Body of pancreas (tissue), 4 donors: ENCODE measurements at regions not wholly inside any gene's neighbourhood (a gene's known extent, or its start where the extent isn't known, plus 50 kb on each side); places are given as distances from the start of the nearest gene placed in this dataset.

ENCODE experiments used
- POLR2A ChIP-seq, 3 donors: fragments of 450-650 bp; IDR thresholded peaks; one replicate each; pipeline ENCODE4 v1.6.1; 2016; ENCODE audit warnings: antibody characterized with exemption in 3 of 3, mild to moderate bottlenecking in 2 of 3
- TF ChIP-seq, protein P1 (sequence below), 7 experiments: fragments of 450-650 bp in 4 of 7; fragments of 200-600 bp in 3 of 7; sonication (generic) in 3 of 7; IDR thresholded peaks; one replicate each; pipeline ENCODE4 v1.5.1; 2016 to 2019; ENCODE audit warnings: antibody characterized with exemption in 7 of 7

DNA sequence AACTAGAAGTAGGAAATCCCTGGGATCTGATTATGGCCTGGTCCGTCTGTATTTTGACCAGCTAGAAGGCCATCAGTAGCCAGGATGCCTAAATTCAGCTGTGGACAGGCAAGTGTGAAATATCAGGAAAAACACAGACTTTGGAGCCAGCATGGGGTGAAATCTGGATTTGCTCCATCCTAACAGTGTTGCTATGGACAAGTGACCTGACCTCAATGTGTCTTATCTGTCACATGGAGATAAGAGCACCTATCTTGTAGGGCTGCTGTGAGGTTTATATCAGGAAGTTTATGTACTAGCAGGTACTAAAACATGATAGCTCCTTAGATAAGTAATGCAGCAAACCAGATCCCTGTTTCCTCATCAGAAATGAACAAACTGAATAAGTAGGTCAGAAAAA is 460.4 kb downstream of the STK39 start:
- TF ChIP-seq, protein P1, sequence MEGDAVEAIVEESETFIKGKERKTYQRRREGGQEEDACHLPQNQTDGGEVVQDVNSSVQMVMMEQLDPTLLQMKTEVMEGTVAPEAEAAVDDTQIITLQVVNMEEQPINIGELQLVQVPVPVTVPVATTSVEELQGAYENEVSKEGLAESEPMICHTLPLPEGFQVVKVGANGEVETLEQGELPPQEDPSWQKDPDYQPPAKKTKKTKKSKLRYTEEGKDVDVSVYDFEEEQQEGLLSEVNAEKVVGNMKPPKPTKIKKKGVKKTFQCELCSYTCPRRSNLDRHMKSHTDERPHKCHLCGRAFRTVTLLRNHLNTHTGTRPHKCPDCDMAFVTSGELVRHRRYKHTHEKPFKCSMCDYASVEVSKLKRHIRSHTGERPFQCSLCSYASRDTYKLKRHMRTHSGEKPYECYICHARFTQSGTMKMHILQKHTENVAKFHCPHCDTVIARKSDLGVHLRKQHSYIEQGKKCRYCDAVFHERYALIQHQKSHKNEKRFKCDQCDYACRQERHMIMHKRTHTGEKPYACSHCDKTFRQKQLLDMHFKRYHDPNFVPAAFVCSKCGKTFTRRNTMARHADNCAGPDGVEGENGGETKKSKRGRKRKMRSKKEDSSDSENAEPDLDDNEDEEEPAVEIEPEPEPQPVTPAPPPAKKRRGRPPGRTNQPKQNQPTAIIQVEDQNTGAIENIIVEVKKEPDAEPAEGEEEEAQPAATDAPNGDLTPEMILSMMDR (IDR thresholded peaks at IDR 0.05), result no peak
- TF ChIP-seq POLR2A (IDR thresholded peaks at IDR 0.05), result no peak
